ENCODE measurements at regions not wholly inside any gene's neighbourhood (a gene's known extent, or its start where the extent isn't known, plus 50 kb on each side); places are given as distances from the start of the nearest gene placed in this dataset.
A peak's percentile ranks its signal among the peaks of the same experiment; 100 is the strongest.

- TF ChIP-seq, protein P1, sequence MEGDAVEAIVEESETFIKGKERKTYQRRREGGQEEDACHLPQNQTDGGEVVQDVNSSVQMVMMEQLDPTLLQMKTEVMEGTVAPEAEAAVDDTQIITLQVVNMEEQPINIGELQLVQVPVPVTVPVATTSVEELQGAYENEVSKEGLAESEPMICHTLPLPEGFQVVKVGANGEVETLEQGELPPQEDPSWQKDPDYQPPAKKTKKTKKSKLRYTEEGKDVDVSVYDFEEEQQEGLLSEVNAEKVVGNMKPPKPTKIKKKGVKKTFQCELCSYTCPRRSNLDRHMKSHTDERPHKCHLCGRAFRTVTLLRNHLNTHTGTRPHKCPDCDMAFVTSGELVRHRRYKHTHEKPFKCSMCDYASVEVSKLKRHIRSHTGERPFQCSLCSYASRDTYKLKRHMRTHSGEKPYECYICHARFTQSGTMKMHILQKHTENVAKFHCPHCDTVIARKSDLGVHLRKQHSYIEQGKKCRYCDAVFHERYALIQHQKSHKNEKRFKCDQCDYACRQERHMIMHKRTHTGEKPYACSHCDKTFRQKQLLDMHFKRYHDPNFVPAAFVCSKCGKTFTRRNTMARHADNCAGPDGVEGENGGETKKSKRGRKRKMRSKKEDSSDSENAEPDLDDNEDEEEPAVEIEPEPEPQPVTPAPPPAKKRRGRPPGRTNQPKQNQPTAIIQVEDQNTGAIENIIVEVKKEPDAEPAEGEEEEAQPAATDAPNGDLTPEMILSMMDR (IDR thresholded peaks at IDR 0.05; ENCODE audit: borderline replicate concordance, extremely low read depth, insufficient read depth) = no peak
- intact Hi-C loops (cut with DNase I) = no loop called here
- H3K27ac ChIP-seq (ENCODE audit: low read depth in 2 of 2, low read length in 2 of 2) = no peak overlapping the region
- H3K9me3 ChIP-seq (ENCODE audit: control insufficient read depth in 2 of 3, insufficient read depth in 1 of 3, low read length in 3 of 3) = no peaks in the 10 kb centered on the region
- DNase-seq = no peak
- no peak overlapping the region for H3K9ac ChIP-seq (ENCODE audit: low read length in 3 of 3)
- H3K27me3 ChIP-seq (ENCODE audit: control insufficient read depth, insufficient read depth, low read length) = no peaks in the 10 kb centered on the region
- no peak overlapping the region for H3K4me3 ChIP-seq (ENCODE audit: low read length in 3 of 3)
- no peak for FAIRE-seq
- no peaks in the 10 kb centered on the region for H3K36me3 ChIP-seq (ENCODE audit: control insufficient read depth in 2 of 3, insufficient read depth in 3 of 3, low read length in 3 of 3)
- no peaks in the 10 kb centered on the region for H3K4me1 ChIP-seq (ENCODE audit: control insufficient read depth in 2 of 3, insufficient read depth in 2 of 3, low read depth in 1 of 3, low read length in 3 of 3)
Observed at GRCh38 chr14:38727731-38728130, 375.3 kb downstream of the SEC23A start.

- no peaks in the 10 kb centered on the region for H3K27me3 ChIP-seq (ENCODE audit: control insufficient read depth, insufficient read depth, low read length)
- FAIRE-seq (no peak), DNase-seq (no peak)
- H3K36me3 ChIP-seq (ENCODE audit: control insufficient read depth in 2 of 3, insufficient read depth in 3 of 3, low read length in 3 of 3) = no peaks in the 10 kb centered on the region
- no peak overlapping the region for H3K9ac ChIP-seq (ENCODE audit: low read length in 3 of 3)
- no peak overlapping the region for H3K4me3 ChIP-seq (ENCODE audit: low read length in 3 of 3)
- H3K4me1 ChIP-seq (ENCODE audit: control insufficient read depth in 2 of 3, insufficient read depth in 2 of 3, low read depth in 1 of 3, low read length in 3 of 3) = no peaks in the 10 kb centered on the region
- H3K9me3 ChIP-seq (ENCODE audit: control insufficient read depth in 2 of 3, insufficient read depth in 1 of 3, low read length in 3 of 3) = no peaks in the 10 kb centered on the region
- intact Hi-C loops (cut with DNase I) = no loop called here
- no peak overlapping the region for H3K27ac ChIP-seq (ENCODE audit: low read depth in 2 of 2, low read length in 2 of 2)
- TF ChIP-seq, protein P1 (IDR thresholded peaks at IDR 0.05; ENCODE audit: borderline replicate concordance, extremely low read depth, insufficient read depth) = no peak
Observed at GRCh38 chr14:38724621-38725020, 378.4 kb downstream of the SEC23A start.

DNA sequence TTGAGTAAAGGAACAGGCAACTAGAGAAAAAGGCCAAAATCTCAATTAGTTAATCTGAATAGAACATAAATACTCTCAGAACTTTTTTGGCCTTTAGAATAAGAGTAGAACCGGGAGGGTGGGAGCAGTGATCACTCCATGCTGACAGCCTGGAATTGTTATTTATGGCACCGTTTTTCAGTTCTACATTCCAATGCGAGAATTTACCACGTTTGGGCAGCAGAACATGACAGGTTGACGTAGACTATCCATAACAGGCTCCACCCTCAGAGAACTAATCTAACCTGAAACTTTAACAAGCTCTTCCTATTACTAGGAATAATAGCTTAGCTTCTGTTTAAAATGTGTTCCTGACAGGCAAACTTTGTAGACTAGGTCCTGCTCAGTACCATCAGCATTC lies 379.1 kb downstream of the SEC23A start:
- no peaks in the 10 kb centered on the region for H3K36me3 ChIP-seq (ENCODE audit: control insufficient read depth in 2 of 3, insufficient read depth in 3 of 3, low read length in 3 of 3)
- TF ChIP-seq, protein P1 (IDR thresholded peaks at IDR 0.05; ENCODE audit: borderline replicate concordance, extremely low read depth, insufficient read depth) = no peak
- intact Hi-C loops (cut with DNase I) = no loop called here

GRCh38 chr14:38723277-38723676 lies 379.8 kb downstream of the SEC23A start:
- Histone ChIP-seq H3K4me1 (ENCODE audit: control insufficient read depth in 2 of 3, insufficient read depth in 2 of 3, low read depth in 1 of 3, low read length in 3 of 3) (no peaks in the 10 kb centered on the region), H3K4me3 (ENCODE audit: low read length in 3 of 3) (no peak overlapping the region), H3K27ac (ENCODE audit: low read depth in 2 of 2, low read length in 2 of 2) (no peak overlapping the region), H3K27me3 (ENCODE audit: control insufficient read depth, insufficient read depth, low read length) (no peaks in the 10 kb centered on the region), H3K9me3 (ENCODE audit: control insufficient read depth in 2 of 3, insufficient read depth in 1 of 3, low read length in 3 of 3) (no peaks in the 10 kb centered on the region), H3K9ac (ENCODE audit: low read length in 3 of 3) (no peak overlapping the region), H3K36me3 (ENCODE audit: control insufficient read depth in 2 of 3, insufficient read depth in 3 of 3, low read length in 3 of 3) (no peaks in the 10 kb centered on the region)
- intact Hi-C loops (cut with DNase I) = no loop called here
- DNase-seq (no peak), FAIRE-seq (no peak)
- TF ChIP-seq, protein P1 (IDR thresholded peaks at IDR 0.05; ENCODE audit: borderline replicate concordance, extremely low read depth, insufficient read depth) = no peak

More for the DNA sequence above, 379.1 kb downstream of the SEC23A start:
- Histone ChIP-seq H3K9me3 (ENCODE audit: control insufficient read depth in 2 of 3, insufficient read depth in 1 of 3, low read length in 3 of 3) (no peaks in the 10 kb centered on the region), H3K4me1 (ENCODE audit: control insufficient read depth in 2 of 3, insufficient read depth in 2 of 3, low read depth in 1 of 3, low read length in 3 of 3) (no peaks in the 10 kb centered on the region), H3K27me3 (ENCODE audit: control insufficient read depth, insufficient read depth, low read length) (no peaks in the 10 kb centered on the region), H3K9ac (ENCODE audit: low read length in 3 of 3) (no peak overlapping the region), H3K4me3 (ENCODE audit: low read length in 3 of 3) (no peak overlapping the region), H3K27ac (ENCODE audit: low read depth in 2 of 2, low read length in 2 of 2) (no peak overlapping the region)
- FAIRE-seq (no peak), DNase-seq (peak in 2 of 5 donors; percentile 51 to 63)
